K562 (cell line): ENCODE measurements at regions not wholly inside any gene's neighbourhood (a gene's known extent, or its start where the extent isn't known, plus 50 kb on each side); places are given as distances from the start of the nearest gene placed in this dataset.

Source experiments
- ATAC-seq: fragments of 200-7000 bp; cut with Tn5 transposase; 3 replicates; pipeline ENCODE4 v1.9.1; 2020; ENCODE audit warnings: moderate library complexity
- BruUV-seq: library from RNA; stranded (reverse); fragments of 400-500 nt; replicated peaks from 2 replicates; lab custom pipeline; 2021; lab: Mats Ljungman, UMichigan
- CTCF ChIA-PET: fragments of 300-600 bp; formaldehyde crosslinking; extraction: SDS; loops from one replicate; lab custom pipeline; 2021; ENCODE audit warnings: low intra/inter-chr PET ratio; lab: Yijun Ruan, JAX
- POLR2A ChIA-PET: fragments of 300-600, 350-650 bp; sonication (Branson Sonifier 250); formaldehyde crosslinking; extraction: SDS; loops from one replicate; lab custom pipeline; 2021; ENCODE audit warnings: antibody characterized with exemption, inconsistent platforms; lab: Yijun Ruan, JAX
- DNase-seq, 4 experiments: peaks; one replicate each; pipeline versions ENCODE4 v3.0.0 to v3.0.0-alpha.2; 2011 to 2018; ENCODE audit warnings: low spot score in 3 of 4, mixed read lengths in 3 of 4; ENCODE audit errors: extremely low read depth in 1 of 4
- FAIRE-seq: peaks from 2 replicates; lab custom pipeline; 2011; peaks lifted over from hg19 to GRCh38; lab: Jason Lieb, UNC
- H2AFZ ChIP-seq: 2 replicates; pipeline ENCODE4 v1.6.0; 2011; ENCODE audit warnings: low read depth, low read length, control low read depth, inconsistent platforms
- H3K27ac ChIP-seq: fragments of 200-600 bp; 3 replicates; pipeline ENCODE4 v1.8.0; 2011; ENCODE audit warnings: low read depth, mild to moderate bottlenecking, control low read depth, inconsistent platforms, low read length, moderate library complexity, mixed read lengths; ENCODE audit errors: extremely low read depth
- H3K27me3 ChIP-seq, 2 experiments: fragments of 300-600 bp in 1 of 2; 2 replicates in 1 of 2; 3 replicates in 1 of 2; pipeline versions ENCODE4 v1.6.0 to v1.8.0; 2011; ENCODE audit warnings: inconsistent platforms in 2 of 2, low read length in 2 of 2, mild to moderate bottlenecking in 1 of 2, mixed read lengths in 1 of 2, moderate library complexity in 1 of 2; ENCODE audit not compliant: control insufficient read depth in 2 of 2, insufficient read depth in 2 of 2
- H3K36me3 ChIP-seq: fragments of 300-600 bp; 3 replicates; pipeline ENCODE4 v1.8.0; 2011; ENCODE audit warnings: mild to moderate bottlenecking, low read length, inconsistent platforms; ENCODE audit not compliant: control insufficient read depth, insufficient read depth
- H3K4me1 ChIP-seq, 2 experiments: fragments of 200-600 bp in 1 of 2; replicated peaks in 1 of 2; 2 replicates in 1 of 2; 3 replicates in 1 of 2; pipeline versions ENCODE4 v1.5.1 to v1.8.0; 2011; ENCODE audit warnings: inconsistent platforms in 2 of 2, low read length in 2 of 2, mild to moderate bottlenecking in 1 of 2, mixed read lengths in 1 of 2, moderate library complexity in 1 of 2; ENCODE audit not compliant: control insufficient read depth in 2 of 2, insufficient read depth in 2 of 2
- H3K4me2 ChIP-seq: 2 replicates; pipeline ENCODE4 v1.6.1; 2011; ENCODE audit warnings: low read length, control low read depth, inconsistent platforms, mixed read lengths; ENCODE audit not compliant: insufficient read depth
- H3K4me3 ChIP-seq: fragments of 200-600 bp; sonication (generic), shearing (Covaris generic); 2 replicates; pipeline ENCODE4 v1.5.1; 2016; ENCODE audit warnings: control low read depth, inconsistent platforms
- H3K79me2 ChIP-seq: fragments of 200-600 bp; 3 replicates; pipeline ENCODE4 v1.8.0; 2011; ENCODE audit warnings: low read length, inconsistent platforms; ENCODE audit not compliant: control insufficient read depth, insufficient read depth
- H3K9ac ChIP-seq, 2 experiments: 2 replicates each; pipeline versions ENCODE4 v1.6.0 to v1.6.1; 2011; ENCODE audit warnings: low read depth in 2 of 2, low read length in 2 of 2, control low read depth in 1 of 2, inconsistent platforms in 1 of 2, mild to moderate bottlenecking in 1 of 2, mixed read lengths in 1 of 2; ENCODE audit not compliant: insufficient read depth in 1 of 2
- H3K9me1 ChIP-seq: one replicate; pipeline ENCODE4 v1.6.0; 2011; ENCODE audit warnings: inconsistent platforms, mild to moderate bottlenecking, low read length, moderate library complexity; ENCODE audit not compliant: control insufficient read depth, insufficient read depth
- H3K9me3 ChIP-seq: replicated peaks from 2 replicates; pipeline ENCODE4 v1.5.1; 2011; ENCODE audit warnings: low read depth, low read length, inconsistent platforms; ENCODE audit not compliant: control insufficient read depth, insufficient read depth
- H4K20me1 ChIP-seq: replicated peaks from 2 replicates; pipeline ENCODE4 v1.6.1; 2011; ENCODE audit warnings: low read length, inconsistent platforms, mixed read lengths; ENCODE audit not compliant: control insufficient read depth, insufficient read depth
- BCL6 ChIP-seq: fragments of 250-450 bp; sonication (Bioruptor Pico); IDR thresholded peaks from 2 replicates; pipeline ENCODE4 v1.4.0; 2020
- BHLHE40 ChIP-seq: IDR thresholded peaks from 2 replicates; pipeline ENCODE4 v1.6.1; 2011; ENCODE audit warnings: low read length, improper control_type of control experiment
- CXXC5 ChIP-seq: fragments of 250-450 bp; sonication (Bioruptor Pico); IDR thresholded peaks from 2 replicates; pipeline ENCODE4 v1.8.0; 2022; ENCODE audit warnings: inconsistent platforms, mild to moderate bottlenecking, moderate library complexity
- DDX20 ChIP-seq: fragments of 450-650 bp; IDR thresholded peaks from 2 replicates; pipeline ENCODE4 v1.6.1; 2016; ENCODE audit warnings: missing genetic modification characterization, low read depth, mild to moderate bottlenecking, missing compliant biosample characterization, moderate library complexity
- ELF4 ChIP-seq: fragments of 450-650 bp; formaldehyde crosslinking; IDR thresholded peaks from 2 replicates; pipeline ENCODE4 v1.4.0; 2022; ENCODE audit warnings: missing genetic modification characterization
- ILF3 ChIP-seq: fragments of 450-650 bp; IDR thresholded peaks from 2 replicates; pipeline ENCODE4 v1.6.1; 2018; ENCODE audit warnings: antibody characterized with exemption, mild to moderate bottlenecking, moderate library complexity, borderline replicate concordance
- IRF1 ChIP-seq: sonication (generic); formaldehyde crosslinking; IDR thresholded peaks from 2 replicates; pipeline ENCODE4 v1.8.0; 2022; ENCODE audit warnings: missing genetic modification reagents, mild to moderate bottlenecking, borderline replicate concordance
- KAT8 ChIP-seq: fragments of 450-650 bp; IDR thresholded peaks from 2 replicates; pipeline ENCODE4 v1.6.1; 2016; ENCODE audit warnings: low read depth, mild to moderate bottlenecking
- KDM2B ChIP-seq: fragments of 250-450 bp; sonication (Bioruptor Pico); IDR thresholded peaks from 2 replicates; pipeline ENCODE4 v1.8.0; 2021; ENCODE audit warnings: mild to moderate bottlenecking, moderate library complexity
- MYBL2 ChIP-seq, 2 experiments: fragments of 450-650 bp in 1 of 2; sonication (generic) in 1 of 2; formaldehyde crosslinking in 1 of 2; IDR thresholded peaks; 2 replicates each; pipeline versions ENCODE4 v1.6.1 to v1.8.1; 2017 to 2022; ENCODE audit warnings: borderline replicate concordance in 1 of 2, inconsistent platforms in 1 of 2, low read depth in 1 of 2, mild to moderate bottlenecking in 1 of 2, missing genetic modification reagents in 1 of 2, moderate library complexity in 1 of 2
- OTX1 ChIP-seq: fragments of 450-650 bp; formaldehyde crosslinking; IDR thresholded peaks from 2 replicates; pipeline ENCODE4 v1.4.0; 2022; ENCODE audit warnings: mild to moderate bottlenecking
- POLR2H ChIP-seq: IDR thresholded peaks from 2 replicates; pipeline ENCODE4 v1.6.1; 2016; ENCODE audit warnings: missing genetic modification characterization, low read depth, mild to moderate bottlenecking, control low read depth, missing compliant biosample characterization, moderate library complexity
- SLC30A9 ChIP-seq: fragments of 250-450 bp; sonication (Bioruptor Pico); IDR thresholded peaks from 2 replicates; pipeline ENCODE4 v1.8.0; 2022; ENCODE audit warnings: mild to moderate bottlenecking, moderate library complexity
- TSC22D4 ChIP-seq: fragments of 450-650 bp; IDR thresholded peaks from 2 replicates; pipeline ENCODE4 v1.6.1; 2016; ENCODE audit warnings: missing genetic modification characterization, missing biosample characterization, control low read depth
- ZFP36 ChIP-seq: fragments of 150-350 bp; IDR thresholded peaks from 2 replicates; pipeline ENCODE4 v1.6.1; 2018; ENCODE audit warnings: low read length, low read depth; ENCODE audit not compliant: partially characterized antibody
- WGBS: fragments of 100-300 bp; shearing (Covaris generic); methylation state at CpG from one replicate; pipeline ENCODE4 v1.1.6; 2016; ENCODE audit warnings: low coverage, mixed read lengths; ENCODE audit not compliant: insufficient coverage; ENCODE audit errors: missing lambda C conversion rate; 5-methylcytosine and 5-hydroxymethylcytosine counted together
- in situ Hi-C: fragments of 300-500 bp; cut with MboI; formaldehyde crosslinking; loops from 4 replicates; pipeline ENCODE4 v1.15.0; 2018; ENCODE audit warnings: inconsistent platforms, mixed read lengths
- intact Hi-C: fragments of 100-400 bp; cut with micrococcal nuclease; formaldehyde crosslinking; loops from 2 replicates; pipeline ENCODE4 v1.14.2; 2022

- ChIA-PET CTCF (no interaction called here), POLR2A (no interaction called here)
- in situ Hi-C loops = no loop called here
- intact Hi-C loops = no loop called here
- Histone ChIP-seq H3K36me3 (no peaks in the 10 kb centered on the region), H3K4me3 (no peak overlapping the region), H3K79me2 (no peaks in the 10 kb centered on the region), H3K27ac (no peak overlapping the region), H3K9ac (no peak overlapping the region), H3K4me1 (no peaks in the 10 kb centered on the region), H3K27me3 (no peaks in the 10 kb centered on the region), H3K4me2 (no peak overlapping the region), H3K9me1 (no peaks in the 10 kb centered on the region), H4K20me1 (no peaks in the 10 kb centered on the region), H2AFZ (no peak overlapping the region), H3K9me3 (no peaks in the 10 kb centered on the region)
- WGBS = 22% methylated on average over 3 of the region's 3 CpGs
- TF ChIP-seq ELF4 = no peak
- TF ChIP-seq SLC30A9 = no peak
- TF ChIP-seq CXXC5 (CRISPR knock-in tag) = no peak
- TF ChIP-seq POLR2H (tag) = no peak
- no peak for TF ChIP-seq OTX1 (CRISPR knock-in tag)
- no peak for TF ChIP-seq BCL6
- TF ChIP-seq IRF1 (CRISPR knock-in tag) = no peak
- TF ChIP-seq DDX20 (tag) = no peak
- no peak for TF ChIP-seq KDM2B (CRISPR knock-in tag)
- TF ChIP-seq TSC22D4 (tag) = no peak
- TF ChIP-seq ILF3 = no peak
- TF ChIP-seq KAT8 = no peak
- no peak for TF ChIP-seq BHLHE40
- TF ChIP-seq ZFP36 = no peak
- TF ChIP-seq MYBL2 (IDR thresholded peaks at IDR 0.05; ENCODE audit: low read depth) = no peak
- no peak for TF ChIP-seq MYBL2 (CRISPR knock-in tag; IDR thresholded peaks at IDR 0.05; ENCODE audit: borderline replicate concordance)
- ATAC-seq = no peak
- BruUV-seq = no TSS peak
- DNase-seq = no peak
- FAIRE-seq = no peak
Observed at GRCh38 chr6:144697801-144698200, 412.7 kb downstream of the UTRN start.
